Endothelial cell of umbilical vein (primary cell): ENCODE measurements at regions not wholly inside any gene's neighbourhood (a gene's known extent, or its start where the extent isn't known, plus 50 kb on each side); places are given as distances from the start of the nearest gene placed in this dataset.

ENCODE experiments used
- BruUV-seq: library from RNA; stranded (reverse); fragments of 400-500 nt; replicated peaks from 2 replicates; lab custom pipeline; 2021; lab: Mats Ljungman, UMichigan
- CTCF ChIA-PET: fragments of 300-600, 350-600 bp; sonication (Branson Sonifier 250); formaldehyde crosslinking; loops from one replicate; lab custom pipeline; 2021; ENCODE audit warnings: antibody characterized with exemption, inconsistent platforms; lab: Charles Lee
- POLR2A ChIA-PET: fragments of 300-600, 350-600 bp; sonication (Branson Sonifier 250); formaldehyde crosslinking; loops from one replicate; lab custom pipeline; 2021; ENCODE audit warnings: antibody characterized with exemption, inconsistent platforms; lab: Charles Lee
- DNase-seq: peaks from one replicate; pipeline ENCODE4 v3.0.0-alpha.2; 2011; ENCODE audit warnings: low read depth, low spot score
- FAIRE-seq: peaks from 2 replicates; lab custom pipeline; 2011; peaks lifted over from hg19 to GRCh38; lab: Jason Lieb, UNC
- H2AFZ ChIP-seq: 2 replicates; pipeline ENCODE4 v1.6.0; 2012; ENCODE audit warnings: low read depth, low read length, control low read depth, inconsistent platforms
- H3K27ac ChIP-seq: 2 replicates; pipeline ENCODE4 v1.5.1; 2011; ENCODE audit warnings: low read depth, mild to moderate bottlenecking, control low read depth, low read length, moderate library complexity; ENCODE audit not compliant: insufficient read depth
- H3K27me3 ChIP-seq, 2 experiments: 2 replicates each; pipeline versions ENCODE4 v1.6.0 to v1.6.1; 2011; ENCODE audit warnings: low read length in 2 of 2, mixed read lengths in 1 of 2; ENCODE audit not compliant: control insufficient read depth in 2 of 2, insufficient read depth in 2 of 2
- H3K36me3 ChIP-seq, 2 experiments: 2 replicates in 1 of 2; 3 replicates in 1 of 2; pipeline ENCODE4 v1.5.1; 2011; ENCODE audit warnings: low read length in 2 of 2, mild to moderate bottlenecking in 1 of 2, moderate library complexity in 1 of 2; ENCODE audit not compliant: control insufficient read depth in 2 of 2, insufficient read depth in 2 of 2; ENCODE audit errors: extremely low read depth in 1 of 2
- H3K4me1 ChIP-seq: 3 replicates; pipeline ENCODE4 v1.5.1; 2011; ENCODE audit warnings: mild to moderate bottlenecking, low read length; ENCODE audit not compliant: control insufficient read depth, insufficient read depth; ENCODE audit errors: extremely low read depth
- H3K4me2 ChIP-seq: 2 replicates; pipeline ENCODE4 v1.6.1; 2011; ENCODE audit warnings: low read length, control low read depth, mixed read lengths; ENCODE audit not compliant: insufficient read depth
- H3K4me3 ChIP-seq, 3 experiments: fragments of 200-600 bp in 1 of 3; sonication (generic), shearing (Covaris generic) in 1 of 3; replicated peaks in 1 of 3; 2 replicates each; pipeline ENCODE4 v1.5.1; 2011 to 2016; ENCODE audit warnings: control low read depth in 3 of 3, low read length in 3 of 3, mild to moderate bottlenecking in 2 of 3, inconsistent platforms in 1 of 3, low read depth in 1 of 3, moderate library complexity in 1 of 3; ENCODE audit not compliant: insufficient read depth in 1 of 3
- H3K79me2 ChIP-seq: 2 replicates; pipeline ENCODE4 v1.6.0; 2012; ENCODE audit warnings: low read length, inconsistent platforms; ENCODE audit not compliant: control insufficient read depth, insufficient read depth
- H3K9ac ChIP-seq: replicated peaks from 2 replicates; pipeline ENCODE3; 2011; ENCODE audit warnings: low read length, control low read depth; ENCODE audit not compliant: insufficient read depth; ENCODE audit errors: extremely low read depth
- H3K9me1 ChIP-seq: replicated peaks from 3 replicates; pipeline ENCODE4 v1.6.0; 2011; ENCODE audit warnings: mild to moderate bottlenecking, low read length; ENCODE audit not compliant: control insufficient read depth, insufficient read depth; ENCODE audit errors: extremely low read depth
- H3K9me3 ChIP-seq: replicated peaks from 2 replicates; pipeline ENCODE4 v1.5.1; 2012; ENCODE audit warnings: low read length, inconsistent platforms; ENCODE audit not compliant: control insufficient read depth, insufficient read depth
- H4K20me1 ChIP-seq: replicated peaks from 2 replicates; pipeline ENCODE3; 2011; ENCODE audit warnings: mild to moderate bottlenecking, low read length; ENCODE audit not compliant: control insufficient read depth, insufficient read depth; ENCODE audit errors: extremely low read depth
- EZH2 ChIP-seq: IDR thresholded peaks from 2 replicates; pipeline ENCODE4 v1.6.1; 2012; ENCODE audit warnings: borderline replicate concordance, low read depth, mild to moderate bottlenecking, moderate library complexity, low read length, inconsistent platforms; ENCODE audit not compliant: severe bottlenecking
- FOS ChIP-seq: IDR thresholded peaks from 2 replicates; pipeline ENCODE4 v1.6.1; 2011; ENCODE audit warnings: mild to moderate bottlenecking, low read length, moderate library complexity, borderline replicate concordance; ENCODE audit not compliant: insufficient read depth
- GATA2 ChIP-seq: IDR thresholded peaks from 2 replicates; pipeline ENCODE4 v1.7.0; 2011; ENCODE audit warnings: low read depth, mild to moderate bottlenecking, moderate library complexity, mixed read lengths, low read length; ENCODE audit not compliant: insufficient read length, insufficient read depth
- JUN ChIP-seq: IDR thresholded peaks from 2 replicates; pipeline ENCODE4 v1.6.1; 2011; ENCODE audit warnings: borderline replicate concordance, low read depth; ENCODE audit not compliant: insufficient read length, insufficient read depth
- MYC ChIP-seq: IDR thresholded peaks from one replicate; pipeline ENCODE4 v1.6.1; 2011; ENCODE audit warnings: mild to moderate bottlenecking, low read depth, low read length
- POLR2A ChIP-seq: IDR thresholded peaks from 2 replicates; pipeline ENCODE4 v1.6.1; 2012; ENCODE audit warnings: low read depth, mild to moderate bottlenecking, control low read depth, low read length
- POLR2AphosphoS5 ChIP-seq: IDR thresholded peaks from 2 replicates; pipeline ENCODE4 v1.6.1; 2012; ENCODE audit warnings: low read depth, mild to moderate bottlenecking, control low read depth, low read length, moderate library complexity; ENCODE audit not compliant: insufficient read depth
- dilution Hi-C: fragments of 300-500 bp; cut with MboI; formaldehyde crosslinking; loops from one replicate; pipeline ENCODE4 v1.15.0; 2019; ENCODE audit warnings: low sequenced_read_pairs; ENCODE audit not compliant: extremely low pct_ligation_motif_present
- intact Hi-C: fragments of 100-400 bp; cut with micrococcal nuclease; formaldehyde crosslinking; loops from one replicate; pipeline ENCODE4 v1.10.0; 2022
- TF ChIP-seq, protein P1 (sequence below): IDR thresholded peaks from 2 replicates; pipeline ENCODE4 v1.6.1; 2011; ENCODE audit not compliant: insufficient read depth, insufficient read length
- TF ChIP-seq, protein P2 (sequence below), 2 donors: IDR thresholded peaks; 1 replicate in 1 of 2; 2 replicates in 1 of 2; pipeline ENCODE4 v1.5.1; 2011; ENCODE audit warnings: low read length in 2 of 2, mild to moderate bottlenecking in 2 of 2, moderate library complexity in 2 of 2, control low read depth in 1 of 2, inconsistent platforms in 1 of 2, low read depth in 1 of 2; ENCODE audit not compliant: insufficient read depth in 1 of 2; ENCODE audit errors: extremely low read depth in 1 of 2

DNA sequence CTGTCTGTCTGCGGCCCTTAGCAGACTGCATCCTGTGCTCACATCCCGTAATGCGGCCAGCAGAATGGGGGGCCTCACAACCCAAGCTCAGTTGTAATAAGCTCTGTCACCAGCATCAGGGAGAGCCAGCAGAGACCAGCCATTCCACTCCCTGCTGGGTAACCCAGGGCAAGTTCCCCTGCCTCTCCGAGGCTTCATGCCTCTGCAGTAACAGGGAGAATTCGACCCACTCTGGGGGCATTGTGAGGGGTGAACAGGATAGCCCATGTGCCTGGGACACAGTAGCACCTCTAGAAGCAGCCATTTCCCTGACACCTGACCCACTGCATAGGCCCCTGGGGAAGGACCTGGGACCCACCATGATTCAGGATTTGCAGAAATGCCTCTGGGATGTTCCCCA is 461.2 kb downstream of the MATN1 start:
- TF ChIP-seq, protein P1, sequence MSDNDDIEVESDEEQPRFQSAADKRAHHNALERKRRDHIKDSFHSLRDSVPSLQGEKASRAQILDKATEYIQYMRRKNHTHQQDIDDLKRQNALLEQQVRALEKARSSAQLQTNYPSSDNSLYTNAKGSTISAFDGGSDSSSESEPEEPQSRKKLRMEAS, result no peak
- TF ChIP-seq JUN, result no peak
- POLR2A ChIA-PET, result no interaction called here

DNA sequence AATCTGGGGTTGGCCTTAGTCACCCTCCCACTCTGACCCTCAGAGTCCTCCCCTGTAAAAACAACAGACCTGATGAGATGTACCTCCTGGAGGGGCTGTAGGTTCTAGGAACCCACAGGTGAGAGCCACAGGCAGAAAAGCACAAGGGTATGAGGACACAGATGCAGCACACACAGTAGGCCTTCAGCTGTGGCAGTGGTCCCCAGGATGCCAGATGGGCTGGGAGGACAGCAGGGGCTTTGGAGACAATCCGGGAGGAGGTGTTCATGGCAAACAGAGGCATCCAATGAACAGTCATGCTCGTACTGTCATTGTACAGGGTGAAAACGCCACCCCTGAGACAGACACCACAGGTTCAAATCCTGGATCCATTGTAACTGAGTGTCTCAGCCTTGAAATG is 463.1 kb downstream of the MATN1 start:
- DNase-seq (no peak), FAIRE-seq (no peak)
- ChIA-PET CTCF (no interaction called here), POLR2A (no interaction called here)
- TF ChIP-seq FOS (no peak), POLR2A (no peak), EZH2 (no peak), POLR2AphosphoS5 (no peak), MYC (no peak), JUN (no peak), GATA2 (no peak)
- TF ChIP-seq, protein P2, sequence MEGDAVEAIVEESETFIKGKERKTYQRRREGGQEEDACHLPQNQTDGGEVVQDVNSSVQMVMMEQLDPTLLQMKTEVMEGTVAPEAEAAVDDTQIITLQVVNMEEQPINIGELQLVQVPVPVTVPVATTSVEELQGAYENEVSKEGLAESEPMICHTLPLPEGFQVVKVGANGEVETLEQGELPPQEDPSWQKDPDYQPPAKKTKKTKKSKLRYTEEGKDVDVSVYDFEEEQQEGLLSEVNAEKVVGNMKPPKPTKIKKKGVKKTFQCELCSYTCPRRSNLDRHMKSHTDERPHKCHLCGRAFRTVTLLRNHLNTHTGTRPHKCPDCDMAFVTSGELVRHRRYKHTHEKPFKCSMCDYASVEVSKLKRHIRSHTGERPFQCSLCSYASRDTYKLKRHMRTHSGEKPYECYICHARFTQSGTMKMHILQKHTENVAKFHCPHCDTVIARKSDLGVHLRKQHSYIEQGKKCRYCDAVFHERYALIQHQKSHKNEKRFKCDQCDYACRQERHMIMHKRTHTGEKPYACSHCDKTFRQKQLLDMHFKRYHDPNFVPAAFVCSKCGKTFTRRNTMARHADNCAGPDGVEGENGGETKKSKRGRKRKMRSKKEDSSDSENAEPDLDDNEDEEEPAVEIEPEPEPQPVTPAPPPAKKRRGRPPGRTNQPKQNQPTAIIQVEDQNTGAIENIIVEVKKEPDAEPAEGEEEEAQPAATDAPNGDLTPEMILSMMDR (IDR thresholded peaks at IDR 0.05; ENCODE audit: extremely low read depth in 1 of 2, insufficient read depth in 1 of 2, low read depth in 1 of 2, low read length in 2 of 2), result no peak
- TF ChIP-seq, protein P1, result no peak
- Histone ChIP-seq H3K79me2 (no peaks in the 10 kb centered on the region), H3K4me1 (no peaks in the 10 kb centered on the region), H3K36me3 (no peaks in the 10 kb centered on the region), H3K9me3 (no peaks in the 10 kb centered on the region), H3K27ac (no peak overlapping the region), H3K4me3 (no peak overlapping the region), H2AFZ (no peak overlapping the region), H3K9me1 (no peaks in the 10 kb centered on the region), H4K20me1 (no peaks in the 10 kb centered on the region), H3K9ac (no peak overlapping the region), H3K4me2 (no peak overlapping the region), H3K27me3 (no peaks in the 10 kb centered on the region)
- BruUV-seq, result no TSS peak
- intact Hi-C loops, result no loop called here
- dilution Hi-C loops, result no loop called here

More for the DNA sequence above, 461.2 kb downstream of the MATN1 start:
- intact Hi-C loops, result no loop called here
- H3K36me3 ChIP-seq, result no peaks in the 10 kb centered on the region
- H3K9ac ChIP-seq, result no peak overlapping the region
- no peaks in the 10 kb centered on the region for H3K4me1 ChIP-seq
- H3K4me3 ChIP-seq, result no peak overlapping the region
- no peaks in the 10 kb centered on the region for H3K79me2 ChIP-seq
- H3K4me2 ChIP-seq, result no peak overlapping the region
- no peak for FAIRE-seq
- H2AFZ ChIP-seq, result no peak overlapping the region
- H3K27ac ChIP-seq, result no peak overlapping the region
- no peak for DNase-seq
- H3K27me3 ChIP-seq, result no peaks in the 10 kb centered on the region
- CTCF ChIA-PET, result no interaction called here
- BruUV-seq, result no TSS peak
- dilution Hi-C loops, result no loop called here
- H3K9me1 ChIP-seq, result no peaks in the 10 kb centered on the region
- no peaks in the 10 kb centered on the region for H4K20me1 ChIP-seq
- H3K9me3 ChIP-seq, result no peaks in the 10 kb centered on the region
